H9 (cell line): ENCODE measurements at regions not wholly inside any gene's neighbourhood (a gene's known extent, or its start where the extent isn't known, plus 50 kb on each side); places are given as distances from the start of the nearest gene placed in this dataset.

Experiments used
- DNase-seq: peaks from one replicate; pipeline ENCODE4 v3.0.0-alpha.2; 2017
- H2AFZ ChIP-seq: one replicate; pipeline ENCODE4 v1.6.1; 2013; ENCODE audit warnings: mild to moderate bottlenecking, low read length, control low read depth, moderate library complexity
- H2AK5ac ChIP-seq: 2 replicates; pipeline ENCODE4 v1.6.1; 2013; ENCODE audit warnings: low read length, control low read depth, mixed read lengths; ENCODE audit not compliant: insufficient read length
- H2BK120ac ChIP-seq: one replicate; pipeline ENCODE4 v1.6.1; 2013; ENCODE audit warnings: low read depth, mild to moderate bottlenecking, low read length, control low read depth, inconsistent platforms; ENCODE audit not compliant: poor library complexity, severe bottlenecking
- H2BK12ac ChIP-seq: 2 replicates; pipeline ENCODE4 v1.6.1; 2013; ENCODE audit warnings: low read length, control low read depth, mixed read lengths, low read depth; ENCODE audit not compliant: insufficient read length
- H2BK15ac ChIP-seq: 2 replicates; pipeline ENCODE4 v1.6.1; 2013; ENCODE audit warnings: low read depth, low read length, control low read depth
- H2BK20ac ChIP-seq: one replicate; pipeline ENCODE4 v1.6.1; 2013; ENCODE audit warnings: low read depth, mild to moderate bottlenecking, low read length, control low read depth, inconsistent platforms; ENCODE audit not compliant: poor library complexity, severe bottlenecking
- H2BK5ac ChIP-seq: 2 replicates; pipeline ENCODE4 v1.6.1; 2013; ENCODE audit warnings: low read length, control low read depth, mixed read lengths; ENCODE audit not compliant: insufficient read length
- H3K14ac ChIP-seq: 2 replicates; pipeline ENCODE4 v1.6.1; 2013; ENCODE audit warnings: low read length, control low read depth; ENCODE audit not compliant: insufficient read depth
- H3K18ac ChIP-seq: 2 replicates; pipeline ENCODE4 v1.6.1; 2013; ENCODE audit warnings: low read depth, mild to moderate bottlenecking, mixed read lengths, low read length, control low read depth; ENCODE audit not compliant: insufficient read length
- H3K23ac ChIP-seq: 2 replicates; pipeline ENCODE4 v1.6.1; 2013; ENCODE audit warnings: low read length, control low read depth, mixed read lengths, low read depth; ENCODE audit not compliant: insufficient read length
- H3K23me2 ChIP-seq: 2 replicates; pipeline ENCODE4 v1.6.1; 2013; ENCODE audit warnings: low read depth, mild to moderate bottlenecking, mixed read lengths, low read length, control low read depth; ENCODE audit not compliant: insufficient read length, poor library complexity, severe bottlenecking
- H3K27ac ChIP-seq: 2 replicates; pipeline ENCODE4 v1.5.1; 2013; ENCODE audit warnings: low read length, control low read depth, mixed read lengths, low read depth; ENCODE audit not compliant: insufficient read length
- H3K27me3 ChIP-seq: 2 replicates; pipeline ENCODE4 v1.6.1; 2013; ENCODE audit warnings: low read length, control low read depth, inconsistent platforms; ENCODE audit not compliant: insufficient read depth
- H3K4ac ChIP-seq: 2 replicates; pipeline ENCODE4 v1.6.1; 2013; ENCODE audit warnings: low read depth, mild to moderate bottlenecking, control low read depth, inconsistent platforms, low read length, moderate library complexity
- H3K4me1 ChIP-seq: 2 replicates; pipeline ENCODE4 v1.6.1; 2013; ENCODE audit warnings: low read length, control low read depth, inconsistent platforms; ENCODE audit not compliant: insufficient read depth
- H3K4me2 ChIP-seq: 2 replicates; pipeline ENCODE4 v1.6.1; 2013; ENCODE audit warnings: low read length, control low read depth, mixed read lengths; ENCODE audit not compliant: insufficient read length, insufficient read depth
- H3K56ac ChIP-seq: 2 replicates; pipeline ENCODE4 v1.6.1; 2013; ENCODE audit warnings: low read depth, mild to moderate bottlenecking, mixed read lengths, low read length, control low read depth; ENCODE audit not compliant: insufficient read length
- H3K79me1 ChIP-seq: 2 replicates; pipeline ENCODE4 v1.6.1; 2013; ENCODE audit warnings: low read depth, mild to moderate bottlenecking, moderate library complexity, low read length, control low read depth, inconsistent platforms; ENCODE audit not compliant: insufficient read depth, poor library complexity, severe bottlenecking
- H3K79me2 ChIP-seq: 2 replicates; pipeline ENCODE4 v1.6.1; 2013; ENCODE audit warnings: low read length, control low read depth, inconsistent platforms; ENCODE audit not compliant: insufficient read depth
- H3K9ac ChIP-seq: 2 replicates; pipeline ENCODE4 v1.6.1; 2013; ENCODE audit warnings: low read length, control low read depth, mixed read lengths; ENCODE audit not compliant: insufficient read length; ENCODE audit errors: extremely low read depth
- H3K9me3 ChIP-seq: one replicate; pipeline ENCODE4 v1.6.1; 2013; ENCODE audit warnings: low read depth, low read length, inconsistent platforms; ENCODE audit not compliant: control insufficient read depth
- H3T11ph ChIP-seq: one replicate; pipeline ENCODE4 v1.6.1; 2013; ENCODE audit warnings: mild to moderate bottlenecking, low read length, control low read depth, inconsistent platforms
- H4K20me1 ChIP-seq: one replicate; pipeline ENCODE4 v1.6.1; 2013; ENCODE audit not compliant: control insufficient read depth, insufficient read length, insufficient read depth
- H4K5ac ChIP-seq: 2 replicates; pipeline ENCODE4 v1.6.1; 2013; ENCODE audit warnings: low read depth, mild to moderate bottlenecking, mixed read lengths, low read length, control low read depth; ENCODE audit not compliant: insufficient read length
- H4K8ac ChIP-seq: replicated peaks from 2 replicates; pipeline ENCODE4 v1.6.1; 2013; ENCODE audit warnings: low read length, control low read depth, mixed read lengths, low read depth; ENCODE audit not compliant: insufficient read length
- H4K91ac ChIP-seq: 2 replicates; pipeline ENCODE4 v1.6.1; 2013; ENCODE audit warnings: low read depth, mild to moderate bottlenecking, moderate library complexity, mixed read lengths, low read length, control low read depth; ENCODE audit not compliant: insufficient read length
- H3K27ac Mint-ChIP-seq, 3 experiments: 2 replicates in 2 of 3; 3 replicates in 1 of 3; pipeline ENCODE4 v1.8.0; 2020 to 2021; ENCODE audit warnings: mixed read lengths in 3 of 3, mild to moderate bottlenecking in 1 of 3, moderate library complexity in 1 of 3
- H3K27me3 Mint-ChIP-seq: 2 replicates; pipeline ENCODE4 v1.8.0; 2021; ENCODE audit warnings: low read depth, mild to moderate bottlenecking, moderate library complexity, mixed read lengths
- H3K36me3 Mint-ChIP-seq, 3 experiments: 2 replicates in 2 of 3; 3 replicates in 1 of 3; pipeline ENCODE4 v1.8.0; 2020 to 2021; ENCODE audit warnings: low read depth in 3 of 3, mixed read lengths in 3 of 3; ENCODE audit not compliant: insufficient read depth in 1 of 3
- H3K4me1 Mint-ChIP-seq, 2 experiments: 2 replicates each; pipeline ENCODE4 v1.8.0; 2020; ENCODE audit warnings: mixed read lengths in 2 of 2
- H3K4me3 Mint-ChIP-seq, 2 experiments: 2 replicates in 1 of 2; 3 replicates in 1 of 2; pipeline ENCODE4 v1.8.0; 2020 to 2021; ENCODE audit warnings: mild to moderate bottlenecking in 2 of 2, mixed read lengths in 2 of 2, moderate library complexity in 1 of 2
- H3K9me3 Mint-ChIP-seq, 2 experiments: 2 replicates in 1 of 2; 3 replicates in 1 of 2; pipeline ENCODE4 v1.8.0; 2020; ENCODE audit warnings: mild to moderate bottlenecking in 2 of 2, mixed read lengths in 2 of 2, moderate library complexity in 1 of 2
- WGBS: extraction: QIAGEN DNeasy Blood & Tissue Kit; methylation state at CpG from one replicate; pipeline ENCODE4 v1.1.7; 2013; ENCODE audit warnings: missing lambda C conversion rate, low lambda C conversion rate, mixed read lengths; ENCODE audit not compliant: insufficient read length; ENCODE audit errors: extremely low coverage; 5-methylcytosine and 5-hydroxymethylcytosine counted together
- TF ChIP-seq, protein P1 (sequence below): fragments of 200-600 bp; sonication (generic); conservative IDR thresholded peaks from 3 replicates; pipeline ENCODE4 v1.8.0; 2021; ENCODE audit warnings: antibody characterized with exemption, mild to moderate bottlenecking

GRCh38 chr12:84599539-84599938 is 313.1 kb downstream of the SLC6A15 start:
- H2BK20ac ChIP-seq = no peak overlapping the region
- H2AK5ac ChIP-seq = no peak overlapping the region
- no peak overlapping the region for H3K18ac ChIP-seq
- no peak overlapping the region for H3K4ac ChIP-seq
- Mint-ChIP-seq H3K27ac (no peak overlapping the region), H3K4me1 (peaks cover 23 to 29% of the 10 kb centered on the region in 2 experiments), H3K4me3 (no peak overlapping the region), H3K36me3 (no peaks in the 10 kb centered on the region), H3K9me3 (no peaks in the 10 kb centered on the region), H3K27me3 (no peaks in the 10 kb centered on the region)
- H2AFZ ChIP-seq = no peak overlapping the region
- no peak overlapping the region for H3K23ac ChIP-seq
- no peak overlapping the region for H4K8ac ChIP-seq
- H3K9ac ChIP-seq = no peak overlapping the region
- no peak overlapping the region for H4K5ac ChIP-seq
- WGBS = no CpG with 5 or more reads among the region's 2 CpGs
- TF ChIP-seq, protein P1, sequence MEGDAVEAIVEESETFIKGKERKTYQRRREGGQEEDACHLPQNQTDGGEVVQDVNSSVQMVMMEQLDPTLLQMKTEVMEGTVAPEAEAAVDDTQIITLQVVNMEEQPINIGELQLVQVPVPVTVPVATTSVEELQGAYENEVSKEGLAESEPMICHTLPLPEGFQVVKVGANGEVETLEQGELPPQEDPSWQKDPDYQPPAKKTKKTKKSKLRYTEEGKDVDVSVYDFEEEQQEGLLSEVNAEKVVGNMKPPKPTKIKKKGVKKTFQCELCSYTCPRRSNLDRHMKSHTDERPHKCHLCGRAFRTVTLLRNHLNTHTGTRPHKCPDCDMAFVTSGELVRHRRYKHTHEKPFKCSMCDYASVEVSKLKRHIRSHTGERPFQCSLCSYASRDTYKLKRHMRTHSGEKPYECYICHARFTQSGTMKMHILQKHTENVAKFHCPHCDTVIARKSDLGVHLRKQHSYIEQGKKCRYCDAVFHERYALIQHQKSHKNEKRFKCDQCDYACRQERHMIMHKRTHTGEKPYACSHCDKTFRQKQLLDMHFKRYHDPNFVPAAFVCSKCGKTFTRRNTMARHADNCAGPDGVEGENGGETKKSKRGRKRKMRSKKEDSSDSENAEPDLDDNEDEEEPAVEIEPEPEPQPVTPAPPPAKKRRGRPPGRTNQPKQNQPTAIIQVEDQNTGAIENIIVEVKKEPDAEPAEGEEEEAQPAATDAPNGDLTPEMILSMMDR = no peak
- no peak overlapping the region for H3T11ph ChIP-seq
- no peak overlapping the region for H3K14ac ChIP-seq
- H4K91ac ChIP-seq = no peak overlapping the region
- H4K20me1 ChIP-seq = no peaks in the 10 kb centered on the region
- no peak overlapping the region for H2BK5ac ChIP-seq
- H3K4me1 ChIP-seq = 0 out of 2 replicates have a peak, but pooled peaks cover 1% of the 10 kb centered on the region
- no peaks in the 10 kb centered on the region for H3K27me3 ChIP-seq
- H3K56ac ChIP-seq = no peak overlapping the region
- no peak for DNase-seq
- no peaks in the 10 kb centered on the region for H3K79me2 ChIP-seq
- H3K9me3 ChIP-seq = no peaks in the 10 kb centered on the region
- no peak overlapping the region for H3K27ac ChIP-seq
- no peak overlapping the region for H3K4me2 ChIP-seq
- H2BK12ac ChIP-seq = no peak overlapping the region
- no peaks in the 10 kb centered on the region for H3K23me2 ChIP-seq
- H2BK120ac ChIP-seq = no peak overlapping the region
- H3K79me1 ChIP-seq = no peaks in the 10 kb centered on the region
- H2BK15ac ChIP-seq = no peak overlapping the region
